SHP77 treated with DMSO at 0.1 percent for 48 hours (cell line): ENCODE measurements at regions not wholly inside any gene's neighbourhood (a gene's known extent, or its start where the extent isn't known, plus 50 kb on each side); places are given as distances from the start of the nearest gene placed in this dataset.

ENCODE experiments used
- DNase-seq: peaks from one replicate; lab custom pipeline; 2025; lab: John Stamatoyannopoulos, UW

- no peak for DNase-seq
Observed at GRCh38 chr9:82216435-82216834, 227.9 kb downstream of the SPATA31D1 start.

GRCh38 chr9:82223442-82223841, 234.9 kb downstream of the SPATA31D1 start:
- DNase-seq, result no peak

- DNase-seq, result no peak
Observed at GRCh38 chr9:82231411-82231810, 242.8 kb downstream of the SPATA31D1 start.

GRCh38 chr9:82234160-82234943, 245.8 kb downstream of the SPATA31D1 start:
- no peak for DNase-seq

- DNase-seq, result no peak
Observed at GRCh38 chr9:82242285-82242963, 253.9 kb downstream of the SPATA31D1 start.

GRCh38 chr9:82247318-82247717, 258.7 kb downstream of the SPATA31D1 start:
- DNase-seq, result no peak

GRCh38 chr9:82252116-82252515, 263.5 kb downstream of the SPATA31D1 start:
- DNase-seq, result no peak

- no peak for DNase-seq
Observed at GRCh38 chr9:82254646-82255367, 266.2 kb downstream of the SPATA31D1 start.

- DNase-seq, result no peak
Observed at GRCh38 chr9:82255481-82256176, 267.1 kb downstream of the SPATA31D1 start.

- DNase-seq, result no peak
Observed at GRCh38 chr9:82260691-82261090, 272.1 kb downstream of the SPATA31D1 start.

GRCh38 chr9:82263619-82264018, 275.0 kb downstream of the SPATA31D1 start:
- no peak for DNase-seq

GRCh38 chr9:82271106-82271561, 282.6 kb downstream of the SPATA31D1 start:
- DNase-seq, result no peak

- no peak for DNase-seq
Observed at GRCh38 chr9:82273121-82273520, 284.5 kb downstream of the SPATA31D1 start.

GRCh38 chr9:82275258-82275927, 286.8 kb downstream of the SPATA31D1 start:
- no peak for DNase-seq

GRCh38 chr9:82281066-82281465, 292.5 kb downstream of the SPATA31D1 start:
- DNase-seq, result no peak

GRCh38 chr9:82284758-82285157, 296.2 kb downstream of the SPATA31D1 start:
- DNase-seq, result no peak

GRCh38 chr9:82295181-82295580, 306.6 kb downstream of the SPATA31D1 start:
- no peak for DNase-seq

GRCh38 chr9:82299870-82300269, 311.3 kb downstream of the SPATA31D1 start:
- no peak for DNase-seq

GRCh38 chr9:82302968-82303655, 314.5 kb downstream of the SPATA31D1 start:
- no peak for DNase-seq

GRCh38 chr9:82308836-82309235, 320.3 kb downstream of the SPATA31D1 start:
- no peak for DNase-seq

GRCh38 chr9:82313697-82314096, 325.1 kb downstream of the SPATA31D1 start:
- DNase-seq, result no peak
